SK-N-SH treated with all-trans-retinoic acid at 6 μM for 48 hours (cell line): ENCODE measurements at regions not wholly inside any gene's neighbourhood (a gene's known extent, or its start where the extent isn't known, plus 50 kb on each side); places are given as distances from the start of the nearest gene placed in this dataset.

ENCODE experiments used
- ARNTL ChIP-seq: fragments of 450-650 bp; formaldehyde crosslinking; IDR thresholded peaks from 2 replicates; pipeline ENCODE4 v1.5.0; 2020; ENCODE audit warnings: low read depth, mild to moderate bottlenecking, moderate library complexity, borderline replicate concordance
- CSDC2 ChIP-seq: fragments of 250-450 bp; sonication (Bioruptor Pico); IDR thresholded peaks from 2 replicates; pipeline ENCODE4 v1.5.0; 2020; ENCODE audit warnings: mild to moderate bottlenecking, moderate library complexity
- ESRRG ChIP-seq: fragments of 250-450 bp; sonication (Bioruptor Pico); IDR thresholded peaks from 2 replicates; pipeline ENCODE4 v1.6.1; 2021; ENCODE audit warnings: mild to moderate bottlenecking
- OSR1 ChIP-seq: fragments of 250-450 bp; sonication (Bioruptor Pico); IDR thresholded peaks from 2 replicates; pipeline ENCODE4 v1.8.0; 2022; ENCODE audit warnings: moderate library complexity, mild to moderate bottlenecking, inconsistent platforms
- PATZ1 ChIP-seq: fragments of 250-450 bp; sonication (Bioruptor Pico); IDR thresholded peaks from 2 replicates; pipeline ENCODE4 v1.8.0; 2020; ENCODE audit warnings: mild to moderate bottlenecking, moderate library complexity, borderline replicate concordance
- POU6F1 ChIP-seq: fragments of 250-450 bp; sonication (Bioruptor Pico); IDR thresholded peaks from 2 replicates; pipeline ENCODE4 v1.8.0; 2021; ENCODE audit warnings: low read depth, mild to moderate bottlenecking, moderate library complexity, borderline replicate concordance
- SNAI2 ChIP-seq: fragments of 250-450 bp; sonication (Bioruptor Pico); IDR thresholded peaks from 2 replicates; pipeline ENCODE4 v1.5.0; 2020; ENCODE audit warnings: mild to moderate bottlenecking, moderate library complexity
- TCF4 ChIP-seq: fragments of 250-450 bp; sonication (Bioruptor Pico); IDR thresholded peaks from 2 replicates; pipeline ENCODE4 v1.8.0; 2021; ENCODE audit warnings: mild to moderate bottlenecking, moderate library complexity, borderline replicate concordance
- ZFP3 ChIP-seq: fragments of 250-450 bp; sonication (Bioruptor Pico); IDR thresholded peaks from 2 replicates; pipeline ENCODE4 v1.5.0; 2020; ENCODE audit warnings: mild to moderate bottlenecking, moderate library complexity
- ZFP30 ChIP-seq: fragments of 450-650 bp; formaldehyde crosslinking; IDR thresholded peaks from 2 replicates; pipeline ENCODE4 v1.5.0; 2022; ENCODE audit warnings: mild to moderate bottlenecking, moderate library complexity
- ZNF565 ChIP-seq: fragments of 450-650 bp; formaldehyde crosslinking; conservative IDR thresholded peaks from 2 replicates; pipeline ENCODE4 v1.5.0; 2020; ENCODE audit warnings: low read depth, mild to moderate bottlenecking, moderate library complexity
- ZNF70 ChIP-seq: fragments of 450-650 bp; formaldehyde crosslinking; IDR thresholded peaks from 2 replicates; pipeline ENCODE4 v1.5.0; 2020; ENCODE audit warnings: mild to moderate bottlenecking, moderate library complexity
- ZNF8 ChIP-seq: fragments of 450-650 bp; formaldehyde crosslinking; IDR thresholded peaks from 2 replicates; pipeline ENCODE4 v1.5.0; 2020; ENCODE audit warnings: mild to moderate bottlenecking, moderate library complexity

- TF ChIP-seq ARNTL (CRISPR knock-in tag), result no peak
- no peak for TF ChIP-seq ZFP3
- TF ChIP-seq POU6F1 (CRISPR knock-in tag), result no peak
- TF ChIP-seq OSR1 (CRISPR knock-in tag), result no peak
- TF ChIP-seq ZNF70 (CRISPR knock-in tag), result no peak
- no peak for TF ChIP-seq ZNF8
- TF ChIP-seq TCF4 (CRISPR knock-in tag), result no peak
- TF ChIP-seq ZFP30 (CRISPR knock-in tag), result no peak
- no peak for TF ChIP-seq SNAI2
- no peak for TF ChIP-seq ESRRG
- no peak for TF ChIP-seq ZNF565 (CRISPR knock-in tag)
- TF ChIP-seq CSDC2 (CRISPR knock-in tag), result no peak
- no peak for TF ChIP-seq PATZ1 (CRISPR knock-in tag)
Measured at GRCh38 chr2:14297340-14297739, 335.2 kb upstream of the LRATD1 start.
